NCI-H748 treated with DMSO at 0.1 percent for 48 hours (cell line): ENCODE measurements at regions not wholly inside any gene's neighbourhood (a gene's known extent, or its start where the extent isn't known, plus 50 kb on each side); places are given as distances from the start of the nearest gene placed in this dataset.
A peak's percentile ranks its signal among the peaks of the same experiment; 100 is the strongest.

Source experiments
- DNase-seq: peaks from one replicate; lab custom pipeline; 2025; lab: John Stamatoyannopoulos, UW

- no peak for DNase-seq
Observed at GRCh38 chr5:29811914-29812679, 1381.4 kb upstream of the CDH6 start.

GRCh38 chr5:29805804-29806203 is 1387.7 kb upstream of the CDH6 start:
- no peak for DNase-seq

- DNase-seq = no peak
Observed at GRCh38 chr5:29800752-29801151, 1392.7 kb upstream of the CDH6 start.

- no peak for DNase-seq
Observed at GRCh38 chr5:29796013-29796412, 1397.5 kb upstream of the CDH6 start.

- no peak for DNase-seq
Observed at GRCh38 chr5:29795096-29795652, 1398.3 kb upstream of the CDH6 start.

- DNase-seq = no peak
Observed at GRCh38 chr5:29794141-29794787, 1399.2 kb upstream of the CDH6 start.

DNA sequence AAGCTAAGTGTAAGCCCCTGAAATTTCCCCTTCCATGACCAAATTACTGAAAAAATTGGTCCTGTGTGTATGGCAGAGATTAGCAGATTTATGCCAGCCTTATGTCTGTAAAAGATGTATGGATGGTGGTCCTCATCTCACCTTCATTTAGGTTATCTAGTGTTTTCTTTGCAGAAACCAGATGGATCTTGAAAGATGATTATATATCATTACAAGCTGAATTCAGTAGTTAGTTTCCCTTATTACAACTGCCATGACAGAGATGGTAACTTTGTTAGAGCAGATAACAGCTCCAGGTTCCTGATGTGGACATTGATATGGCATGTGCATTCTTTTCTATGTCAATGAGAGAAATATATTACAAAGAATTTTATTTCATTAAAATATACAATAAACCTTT is 1403.2 kb upstream of the CDH6 start:
- DNase-seq = no peak

DNA sequence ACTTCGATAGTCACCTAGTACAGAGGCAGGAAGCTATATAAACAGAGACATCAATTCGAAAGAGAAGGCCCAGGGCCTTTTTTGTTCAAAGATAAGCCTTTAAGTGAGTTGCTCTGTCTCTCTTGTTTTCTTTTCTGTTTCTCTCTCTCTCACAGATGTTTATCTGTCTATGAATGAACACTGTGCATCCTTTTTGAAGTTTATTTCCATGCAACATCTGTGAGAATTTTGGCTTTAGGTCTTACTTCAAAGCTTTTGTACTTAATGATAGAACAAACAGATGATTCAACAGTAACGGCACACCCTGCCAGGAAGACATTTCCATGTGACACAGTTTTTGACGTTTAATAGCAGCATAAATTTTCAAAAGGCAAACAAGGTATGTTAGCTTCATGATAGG is 1413.1 kb upstream of the CDH6 start:
- DNase-seq = peak; percentile 87

DNA sequence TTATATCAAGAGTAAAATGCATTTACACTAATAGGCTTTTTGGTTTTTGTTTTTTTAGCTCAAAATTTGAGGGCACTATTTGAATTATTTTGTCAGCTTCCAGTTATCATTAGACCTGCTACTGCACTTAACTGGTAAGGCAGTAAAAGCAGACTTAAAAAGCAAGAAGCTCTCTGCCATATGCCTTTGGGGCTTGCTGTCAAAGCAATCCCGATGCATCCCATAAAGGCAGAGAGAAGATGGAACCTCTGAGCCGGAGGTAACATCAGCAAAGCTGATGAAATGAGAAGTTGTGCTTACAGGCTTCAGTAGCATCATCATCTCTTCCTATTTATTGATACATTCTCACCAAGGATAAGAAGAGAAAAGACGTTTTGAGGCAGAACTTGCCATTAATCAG is 1414.3 kb upstream of the CDH6 start:
- DNase-seq = no peak

- no peak for DNase-seq
Observed at GRCh38 chr5:29777373-29777772, 1416.1 kb upstream of the CDH6 start.

GRCh38 chr5:29770936-29771335 is 1422.5 kb upstream of the CDH6 start:
- no peak for DNase-seq

DNA sequence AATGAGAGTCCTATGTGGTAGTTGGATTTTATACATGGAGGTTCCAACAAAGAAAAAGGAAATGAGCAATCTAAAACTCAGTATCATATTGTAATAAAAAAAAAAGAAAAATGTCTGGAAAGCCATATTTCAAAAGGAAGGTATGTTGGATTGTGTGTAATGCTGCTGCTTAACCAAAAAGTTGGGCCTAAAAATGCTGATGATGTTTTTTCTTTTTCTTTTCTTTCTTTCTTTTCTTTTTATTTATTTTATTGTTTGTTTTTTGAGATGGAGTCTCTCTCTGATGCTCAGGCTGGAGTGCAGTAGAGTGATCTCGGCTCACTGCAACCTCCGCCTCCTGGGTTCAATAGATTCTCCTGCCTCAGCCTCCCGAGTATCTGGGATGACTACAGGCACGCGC is 1424.0 kb upstream of the CDH6 start:
- DNase-seq = no peak

GRCh38 chr5:29758986-29759421 is 1434.5 kb upstream of the CDH6 start:
- DNase-seq = no peak

DNA sequence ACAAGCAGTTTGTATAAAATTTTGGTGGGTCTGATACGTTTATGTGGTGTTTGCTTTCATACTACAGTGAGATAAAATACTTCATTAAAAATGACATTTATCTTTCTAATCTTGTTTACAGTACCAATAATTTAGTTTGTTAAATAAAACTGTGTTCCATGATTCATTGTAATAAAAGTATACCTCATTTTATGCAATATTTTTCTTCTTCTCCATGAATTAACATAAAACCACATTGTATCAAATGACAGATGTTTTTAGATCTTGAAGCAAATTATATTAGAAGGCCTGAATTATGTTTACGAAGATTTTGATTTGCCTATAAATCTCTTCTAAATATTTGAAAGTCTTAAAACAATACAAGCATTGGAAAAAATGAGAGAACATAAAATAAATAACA is 1443.0 kb upstream of the CDH6 start:
- DNase-seq = no peak

GRCh38 chr5:29744618-29745017 is 1448.9 kb upstream of the CDH6 start:
- DNase-seq = no peak

DNA sequence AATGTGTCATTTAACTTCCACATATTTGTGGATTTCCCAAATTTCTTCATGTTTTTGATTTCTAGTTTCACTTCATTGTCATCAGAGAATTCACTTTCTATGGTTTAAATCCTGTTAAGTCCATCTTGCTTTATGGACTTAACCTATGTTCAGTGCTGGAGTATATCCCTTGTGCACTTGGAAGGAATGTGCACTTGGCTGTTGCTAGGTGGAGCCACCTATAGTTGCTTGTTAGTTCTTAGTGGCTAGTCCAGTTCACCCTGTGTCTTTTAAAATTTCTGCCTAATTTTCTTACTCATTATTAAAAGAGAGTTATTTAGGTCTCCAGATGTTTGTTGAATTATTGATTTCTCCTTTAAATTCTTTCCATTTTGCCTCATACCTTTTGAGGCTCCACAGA is 1472.5 kb upstream of the CDH6 start:
- DNase-seq = no peak

DNA sequence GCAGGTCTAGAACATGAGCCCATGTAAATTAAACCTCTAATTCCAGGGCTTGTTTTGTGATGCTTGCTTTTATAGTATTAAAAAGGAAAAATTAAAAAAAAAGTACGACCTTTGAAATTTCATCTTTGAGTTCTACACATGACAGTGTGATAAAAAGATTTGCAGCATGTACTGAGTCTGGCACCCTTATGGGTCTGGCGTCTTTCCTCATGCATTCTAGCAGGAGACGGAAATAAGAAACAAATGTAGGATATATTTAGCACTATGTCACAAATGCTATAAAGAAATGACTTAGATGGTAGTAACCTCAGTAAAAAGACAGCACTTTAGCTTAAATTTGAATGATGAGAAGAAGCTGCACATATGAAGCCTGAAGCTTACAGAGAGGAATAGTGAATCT is 1474.3 kb upstream of the CDH6 start:
- DNase-seq = no peak

DNA sequence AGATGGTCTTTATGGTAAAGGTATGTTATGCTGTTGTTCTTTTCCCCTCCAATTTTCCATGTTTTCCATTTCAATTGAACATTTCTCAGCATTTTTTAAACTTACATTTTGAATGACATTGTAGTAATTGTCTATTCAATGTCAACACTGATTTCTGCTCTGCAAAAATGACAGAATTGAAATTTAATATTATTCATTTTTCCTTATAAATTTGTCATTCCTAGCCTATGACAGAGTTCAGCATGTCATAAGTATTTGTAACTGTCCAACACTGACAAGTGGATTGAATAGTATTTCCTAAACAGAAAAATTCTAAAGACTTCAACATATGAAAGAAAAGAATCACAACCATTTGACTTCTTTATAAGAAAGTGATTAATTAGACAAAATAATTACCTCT is 1478.3 kb upstream of the CDH6 start:
- no peak for DNase-seq

DNA sequence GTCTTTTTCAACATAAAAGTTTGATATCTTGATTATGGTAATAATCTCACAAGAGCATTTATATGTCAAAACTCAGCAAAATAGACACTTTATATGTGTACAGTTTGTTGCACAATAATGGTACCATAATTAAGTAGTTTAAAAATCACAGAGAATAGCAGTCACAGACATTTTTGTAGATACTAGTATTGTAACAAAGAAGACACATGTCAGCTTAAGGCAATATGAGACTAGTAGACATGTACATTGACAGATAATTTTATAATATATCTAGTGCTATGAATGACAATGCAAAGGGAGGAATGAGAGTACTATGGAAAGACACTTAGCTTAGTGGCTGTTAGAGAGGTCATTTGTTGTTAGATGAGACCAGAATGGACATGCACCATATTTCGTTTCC is 1490.6 kb upstream of the CDH6 start:
- DNase-seq = no peak

- DNase-seq = no peak
Observed at GRCh38 chr5:29701600-29701999, 1491.9 kb upstream of the CDH6 start.

DNA sequence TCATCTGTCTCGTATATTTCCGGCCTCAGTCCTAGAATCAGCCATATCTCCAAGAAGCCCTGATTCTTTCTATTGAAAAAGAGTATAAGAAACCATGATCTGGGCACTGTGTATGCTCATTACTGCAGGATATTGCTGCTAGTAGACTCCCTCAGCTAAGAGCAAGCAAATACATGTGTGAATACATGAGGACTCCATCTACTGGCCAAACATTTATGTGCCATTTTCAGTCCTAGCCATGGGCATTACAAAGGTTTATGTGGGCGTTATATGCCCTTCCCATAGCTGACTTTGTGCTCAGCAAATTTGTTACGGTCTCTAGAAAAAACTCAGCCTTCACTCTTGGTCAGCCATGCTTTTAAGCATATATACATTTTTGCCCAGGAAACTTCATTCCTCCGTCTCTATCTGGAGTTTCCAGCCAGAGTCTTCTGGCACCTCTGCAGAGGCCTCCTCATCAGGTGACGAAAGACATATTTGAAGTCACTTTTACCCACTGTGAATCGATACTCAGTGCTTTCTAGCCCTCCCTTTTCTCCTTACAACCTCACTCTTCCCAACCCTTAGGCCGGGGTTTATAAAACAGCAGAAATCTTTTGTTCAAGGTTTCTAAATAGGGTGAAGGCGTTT is 1495.6 kb upstream of the CDH6 start:
- peak; percentile 80 for DNase-seq

DNA sequence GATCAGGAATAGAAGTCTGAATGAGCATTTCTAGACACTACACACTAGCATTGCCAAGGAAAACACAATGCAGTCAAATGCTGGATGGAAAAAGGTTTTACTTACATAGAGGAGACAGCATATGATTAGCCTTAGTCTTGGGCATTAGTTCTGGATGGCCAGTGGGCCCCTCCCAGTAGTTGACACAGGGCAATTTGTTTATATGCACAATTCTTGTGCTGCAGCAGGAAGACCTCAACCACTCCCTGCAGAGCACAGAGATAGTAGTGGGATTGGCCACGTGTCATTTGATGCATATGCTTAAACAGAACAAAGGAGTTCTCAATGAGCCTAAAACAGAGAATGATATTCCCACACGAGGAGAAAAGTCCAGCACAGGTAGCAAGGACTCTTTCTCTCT is 1496.2 kb upstream of the CDH6 start:
- DNase-seq = no peak

DNA sequence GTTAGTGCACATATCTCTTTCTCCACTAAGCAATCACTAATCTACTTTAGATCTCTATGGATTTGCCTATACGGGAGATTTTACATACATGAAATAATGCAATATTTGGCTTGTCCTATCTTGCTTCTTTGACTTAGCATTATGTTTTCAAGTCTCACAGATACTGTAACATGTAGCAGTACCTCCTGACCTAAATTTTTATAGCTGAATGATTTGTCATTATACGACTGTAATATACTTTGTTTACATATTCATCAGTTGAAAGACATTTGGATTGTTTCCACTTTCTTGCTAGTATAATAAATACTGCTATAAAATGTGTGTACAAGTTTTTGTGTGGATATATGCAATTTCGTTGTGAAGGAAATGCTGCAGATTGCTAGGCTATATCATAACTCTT is 1520.8 kb upstream of the CDH6 start:
- no peak for DNase-seq
